SK-N-SH (cell line): ENCODE measurements at regions not wholly inside any gene's neighbourhood (a gene's known extent, or its start where the extent isn't known, plus 50 kb on each side); places are given as distances from the start of the nearest gene placed in this dataset.

ENCODE experiments used
- CTCF ChIP-seq: fragments of 200-600 bp; sonication (generic); IDR thresholded peaks from 2 replicates; pipeline ENCODE4 v1.6.1; 2017; ENCODE audit warnings: antibody characterized with exemption, mild to moderate bottlenecking, moderate library complexity
- ELF1 ChIP-seq: IDR thresholded peaks from 2 replicates; pipeline ENCODE4 v1.4.0; 2012
- FOXM1 ChIP-seq: IDR thresholded peaks from 2 replicates; pipeline ENCODE4 v1.4.0; 2012; ENCODE audit warnings: low read depth, mild to moderate bottlenecking
- GABPA ChIP-seq: IDR thresholded peaks from 2 replicates; pipeline ENCODE4 v1.4.0; 2012; ENCODE audit warnings: low read depth, mild to moderate bottlenecking
- NFIC ChIP-seq: IDR thresholded peaks from 2 replicates; pipeline ENCODE4 v1.4.0; 2012; ENCODE audit warnings: borderline replicate concordance
- POLR2AphosphoS5 ChIP-seq: IDR thresholded peaks from 2 replicates; pipeline ENCODE4 v1.6.1; 2012; ENCODE audit warnings: low read depth, low read length
- RFX5 ChIP-seq: IDR thresholded peaks from 2 replicates; pipeline ENCODE4 v1.6.1; 2012; ENCODE audit warnings: mild to moderate bottlenecking, improper control_type of control experiment, low read length
- TAF1 ChIP-seq: IDR thresholded peaks from 2 replicates; pipeline ENCODE4 v1.6.1; 2012; ENCODE audit warnings: low read depth, mild to moderate bottlenecking, low read length, moderate library complexity, borderline replicate concordance
- USF2 ChIP-seq: fragments of 150-350 bp; IDR thresholded peaks from 2 replicates; pipeline ENCODE4 v1.6.1; 2017; ENCODE audit warnings: antibody characterized with exemption, low read length, low read depth, borderline replicate concordance

- TF ChIP-seq TAF1, result no peak
- TF ChIP-seq NFIC, result no peak
- no peak for TF ChIP-seq CTCF
- no peak for TF ChIP-seq FOXM1
- TF ChIP-seq RFX5, result no peak
- no peak for TF ChIP-seq POLR2AphosphoS5
- TF ChIP-seq GABPA, result no peak
- TF ChIP-seq ELF1, result no peak
- no peak for TF ChIP-seq USF2
Observed at GRCh38 chr3:145224886-145225285, 936.1 kb downstream of the PLOD2 start.
